K562 (cell line): ENCODE measurements at regions not wholly inside any gene's neighbourhood (a gene's known extent, or its start where the extent isn't known, plus 50 kb on each side); places are given as distances from the start of the nearest gene placed in this dataset.

Source experiments
- ATAC-seq: fragments of 200-7000 bp; cut with Tn5 transposase; 3 replicates; pipeline ENCODE4 v1.9.1; 2020; ENCODE audit warnings: moderate library complexity
- BruUV-seq: library from RNA; stranded (reverse); fragments of 400-500 nt; replicated peaks from 2 replicates; lab custom pipeline; 2021; lab: Mats Ljungman, UMichigan
- CTCF ChIA-PET: fragments of 300-600 bp; formaldehyde crosslinking; extraction: SDS; loops from one replicate; lab custom pipeline; 2021; ENCODE audit warnings: low intra/inter-chr PET ratio; lab: Yijun Ruan, JAX
- POLR2A ChIA-PET: fragments of 300-600, 350-650 bp; sonication (Branson Sonifier 250); formaldehyde crosslinking; extraction: SDS; loops from one replicate; lab custom pipeline; 2021; ENCODE audit warnings: antibody characterized with exemption, inconsistent platforms; lab: Yijun Ruan, JAX
- DNase-seq, 4 experiments: peaks; one replicate each; pipeline versions ENCODE4 v3.0.0 to v3.0.0-alpha.2; 2011 to 2018; ENCODE audit warnings: low spot score in 3 of 4, mixed read lengths in 3 of 4; ENCODE audit errors: extremely low read depth in 1 of 4
- FAIRE-seq: peaks from 2 replicates; lab custom pipeline; 2011; peaks lifted over from hg19 to GRCh38; lab: Jason Lieb, UNC
- H2AFZ ChIP-seq: 2 replicates; pipeline ENCODE4 v1.6.0; 2011; ENCODE audit warnings: low read depth, low read length, control low read depth, inconsistent platforms
- H3K27ac ChIP-seq: fragments of 200-600 bp; 3 replicates; pipeline ENCODE4 v1.8.0; 2011; ENCODE audit warnings: low read depth, mild to moderate bottlenecking, control low read depth, inconsistent platforms, low read length, moderate library complexity, mixed read lengths; ENCODE audit errors: extremely low read depth
- H3K27me3 ChIP-seq, 2 experiments: fragments of 300-600 bp in 1 of 2; 2 replicates in 1 of 2; 3 replicates in 1 of 2; pipeline versions ENCODE4 v1.6.0 to v1.8.0; 2011; ENCODE audit warnings: inconsistent platforms in 2 of 2, low read length in 2 of 2, mild to moderate bottlenecking in 1 of 2, mixed read lengths in 1 of 2, moderate library complexity in 1 of 2; ENCODE audit not compliant: control insufficient read depth in 2 of 2, insufficient read depth in 2 of 2
- H3K36me3 ChIP-seq: fragments of 300-600 bp; 3 replicates; pipeline ENCODE4 v1.8.0; 2011; ENCODE audit warnings: mild to moderate bottlenecking, low read length, inconsistent platforms; ENCODE audit not compliant: control insufficient read depth, insufficient read depth
- H3K4me1 ChIP-seq, 2 experiments: fragments of 200-600 bp in 1 of 2; replicated peaks in 1 of 2; 2 replicates in 1 of 2; 3 replicates in 1 of 2; pipeline versions ENCODE4 v1.5.1 to v1.8.0; 2011; ENCODE audit warnings: inconsistent platforms in 2 of 2, low read length in 2 of 2, mild to moderate bottlenecking in 1 of 2, mixed read lengths in 1 of 2, moderate library complexity in 1 of 2; ENCODE audit not compliant: control insufficient read depth in 2 of 2, insufficient read depth in 2 of 2
- H3K4me2 ChIP-seq: 2 replicates; pipeline ENCODE4 v1.6.1; 2011; ENCODE audit warnings: low read length, control low read depth, inconsistent platforms, mixed read lengths; ENCODE audit not compliant: insufficient read depth
- H3K4me3 ChIP-seq: fragments of 200-600 bp; sonication (generic), shearing (Covaris generic); 2 replicates; pipeline ENCODE4 v1.5.1; 2016; ENCODE audit warnings: control low read depth, inconsistent platforms
- H3K79me2 ChIP-seq: fragments of 200-600 bp; 3 replicates; pipeline ENCODE4 v1.8.0; 2011; ENCODE audit warnings: low read length, inconsistent platforms; ENCODE audit not compliant: control insufficient read depth, insufficient read depth
- H3K9ac ChIP-seq, 2 experiments: 2 replicates each; pipeline versions ENCODE4 v1.6.0 to v1.6.1; 2011; ENCODE audit warnings: low read depth in 2 of 2, low read length in 2 of 2, control low read depth in 1 of 2, inconsistent platforms in 1 of 2, mild to moderate bottlenecking in 1 of 2, mixed read lengths in 1 of 2; ENCODE audit not compliant: insufficient read depth in 1 of 2
- H3K9me1 ChIP-seq: one replicate; pipeline ENCODE4 v1.6.0; 2011; ENCODE audit warnings: inconsistent platforms, mild to moderate bottlenecking, low read length, moderate library complexity; ENCODE audit not compliant: control insufficient read depth, insufficient read depth
- H3K9me3 ChIP-seq: replicated peaks from 2 replicates; pipeline ENCODE4 v1.5.1; 2011; ENCODE audit warnings: low read depth, low read length, inconsistent platforms; ENCODE audit not compliant: control insufficient read depth, insufficient read depth
- H4K20me1 ChIP-seq: replicated peaks from 2 replicates; pipeline ENCODE4 v1.6.1; 2011; ENCODE audit warnings: low read length, inconsistent platforms, mixed read lengths; ENCODE audit not compliant: control insufficient read depth, insufficient read depth
- CXXC5 ChIP-seq: fragments of 250-450 bp; sonication (Bioruptor Pico); IDR thresholded peaks from 2 replicates; pipeline ENCODE4 v1.8.0; 2022; ENCODE audit warnings: inconsistent platforms, mild to moderate bottlenecking, moderate library complexity
- FOXJ2 ChIP-seq: fragments of 200-800 bp; sonication (Bioruptor generic); IDR thresholded peaks from 2 replicates; pipeline ENCODE4 v1.6.1; 2016; ENCODE audit warnings: missing genetic modification characterization, missing compliant biosample characterization
- FOXJ3 ChIP-seq: sonication (generic); formaldehyde crosslinking; IDR thresholded peaks from 2 replicates; pipeline ENCODE4 v1.4.0; 2020; ENCODE audit warnings: mild to moderate bottlenecking, missing genetic modification reagents
- IFI16 ChIP-seq: fragments of 250-450 bp; sonication (Bioruptor Pico); IDR thresholded peaks from 2 replicates; pipeline ENCODE4 v2.1.2; 2022; ENCODE audit warnings: mild to moderate bottlenecking, inconsistent platforms
- SETDB1 ChIP-seq: IDR thresholded peaks from one replicate; pipeline ENCODE4 v1.6.1; 2012; ENCODE audit warnings: low read length, control low read depth, inconsistent platforms
- ZNF408 ChIP-seq: fragments of 250-450 bp; sonication (Bioruptor Pico); IDR thresholded peaks from 2 replicates; pipeline ENCODE4 v1.4.0; 2020; ENCODE audit warnings: low read depth, mild to moderate bottlenecking, moderate library complexity
- ZNF780A ChIP-seq: fragments of 250-450 bp; sonication (Bioruptor Pico); IDR thresholded peaks from 2 replicates; pipeline ENCODE4 v1.5.0; 2021; ENCODE audit warnings: mild to moderate bottlenecking
- WGBS: fragments of 100-300 bp; shearing (Covaris generic); methylation state at CpG from one replicate; pipeline ENCODE4 v1.1.6; 2016; ENCODE audit warnings: low coverage, mixed read lengths; ENCODE audit not compliant: insufficient coverage; ENCODE audit errors: missing lambda C conversion rate; 5-methylcytosine and 5-hydroxymethylcytosine counted together
- in situ Hi-C: fragments of 300-500 bp; cut with MboI; formaldehyde crosslinking; loops from 4 replicates; pipeline ENCODE4 v1.15.0; 2018; ENCODE audit warnings: inconsistent platforms, mixed read lengths
- intact Hi-C: fragments of 100-400 bp; cut with micrococcal nuclease; formaldehyde crosslinking; loops from 2 replicates; pipeline ENCODE4 v1.14.2; 2022
- TF ChIP-seq, protein P1 (sequence below): fragments of 250-450 bp; sonication (Bioruptor Pico); IDR thresholded peaks from 2 replicates; pipeline ENCODE4 v1.4.0; 2020; ENCODE audit warnings: mild to moderate bottlenecking, moderate library complexity
- TF ChIP-seq, protein P2 (sequence below): fragments of 150-350 bp; IDR thresholded peaks from 2 replicates; pipeline ENCODE4 v1.6.1; 2014; ENCODE audit warnings: low read depth, mild to moderate bottlenecking, low read length, borderline replicate concordance
- TF ChIP-seq, protein P3 (sequence below), 2 experiments: fragments of 450-650 bp; conservative IDR thresholded peaks; 2 replicates each; pipeline ENCODE4 v1.6.1; 2017; ENCODE audit warnings: mild to moderate bottlenecking in 2 of 2, moderate library complexity in 2 of 2
- TF ChIP-seq, protein P4 (sequence below): fragments of 450-650 bp; IDR thresholded peaks from 2 replicates; pipeline ENCODE4 v1.6.1; 2016; ENCODE audit warnings: borderline replicate concordance

DNA sequence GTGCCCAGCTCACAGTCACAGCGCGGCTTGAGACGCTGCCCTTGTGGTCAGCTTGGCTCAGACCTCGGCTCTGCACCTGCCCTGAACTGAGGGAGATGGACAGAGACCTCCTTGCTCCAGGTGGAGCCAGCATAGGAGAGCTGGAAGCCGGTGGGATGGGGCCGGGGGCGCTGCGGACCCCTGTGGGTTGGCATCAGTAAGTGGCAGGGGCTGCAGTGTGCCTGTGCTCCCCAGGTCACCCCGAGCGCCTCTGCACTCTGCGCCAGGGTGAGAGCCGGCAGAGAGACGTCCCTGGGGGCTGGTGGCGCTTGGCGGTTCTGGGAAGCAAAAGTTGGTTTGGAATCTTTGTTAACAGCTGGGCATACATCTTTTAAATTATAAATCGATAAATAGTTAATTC, 105.6 kb upstream of the TTC34 start (continued):
- TF ChIP-seq, protein P1, sequence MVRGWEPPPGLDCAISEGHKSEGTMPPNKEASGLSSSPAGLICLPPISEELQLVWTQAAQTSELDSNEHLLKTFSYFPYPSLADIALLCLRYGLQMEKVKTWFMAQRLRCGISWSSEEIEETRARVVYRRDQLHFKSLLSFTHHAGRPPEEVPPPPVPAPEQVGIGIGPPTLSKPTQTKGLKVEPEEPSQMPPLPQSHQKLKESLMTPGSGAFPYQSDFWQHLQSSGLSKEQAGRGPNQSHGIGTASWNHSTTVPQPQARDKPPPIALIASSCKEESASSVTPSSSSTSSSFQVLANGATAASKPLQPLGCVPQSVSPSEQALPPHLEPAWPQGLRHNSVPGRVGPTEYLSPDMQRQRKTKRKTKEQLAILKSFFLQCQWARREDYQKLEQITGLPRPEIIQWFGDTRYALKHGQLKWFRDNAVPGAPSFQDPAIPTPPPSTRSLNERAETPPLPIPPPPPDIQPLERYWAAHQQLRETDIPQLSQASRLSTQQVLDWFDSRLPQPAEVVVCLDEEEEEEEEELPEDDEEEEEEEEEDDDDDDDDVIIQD (CRISPR knock-in tag): no peak

DNA sequence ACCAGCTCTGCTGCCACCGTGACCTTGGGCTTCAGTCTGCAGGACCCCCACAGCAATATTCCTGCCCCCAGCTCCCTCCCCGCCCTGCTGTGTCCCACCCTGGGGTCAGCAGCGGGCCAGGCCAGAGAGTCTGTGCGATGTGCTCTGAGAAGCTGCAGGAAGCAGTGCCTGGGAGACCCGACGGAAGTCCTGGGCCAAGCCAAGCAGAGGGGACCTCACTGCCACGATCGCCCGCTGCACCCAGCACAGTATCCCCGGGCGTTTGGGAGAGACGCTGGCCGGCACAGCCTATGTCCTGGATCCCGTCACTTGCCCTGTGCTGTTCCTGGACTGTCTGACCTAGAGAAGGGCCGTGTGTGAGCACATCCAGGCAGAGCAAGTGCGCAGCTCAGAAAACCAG, 106.6 kb upstream of the TTC34 start:
- CTCF ChIA-PET: no interaction called here
- TF ChIP-seq, protein P2, sequence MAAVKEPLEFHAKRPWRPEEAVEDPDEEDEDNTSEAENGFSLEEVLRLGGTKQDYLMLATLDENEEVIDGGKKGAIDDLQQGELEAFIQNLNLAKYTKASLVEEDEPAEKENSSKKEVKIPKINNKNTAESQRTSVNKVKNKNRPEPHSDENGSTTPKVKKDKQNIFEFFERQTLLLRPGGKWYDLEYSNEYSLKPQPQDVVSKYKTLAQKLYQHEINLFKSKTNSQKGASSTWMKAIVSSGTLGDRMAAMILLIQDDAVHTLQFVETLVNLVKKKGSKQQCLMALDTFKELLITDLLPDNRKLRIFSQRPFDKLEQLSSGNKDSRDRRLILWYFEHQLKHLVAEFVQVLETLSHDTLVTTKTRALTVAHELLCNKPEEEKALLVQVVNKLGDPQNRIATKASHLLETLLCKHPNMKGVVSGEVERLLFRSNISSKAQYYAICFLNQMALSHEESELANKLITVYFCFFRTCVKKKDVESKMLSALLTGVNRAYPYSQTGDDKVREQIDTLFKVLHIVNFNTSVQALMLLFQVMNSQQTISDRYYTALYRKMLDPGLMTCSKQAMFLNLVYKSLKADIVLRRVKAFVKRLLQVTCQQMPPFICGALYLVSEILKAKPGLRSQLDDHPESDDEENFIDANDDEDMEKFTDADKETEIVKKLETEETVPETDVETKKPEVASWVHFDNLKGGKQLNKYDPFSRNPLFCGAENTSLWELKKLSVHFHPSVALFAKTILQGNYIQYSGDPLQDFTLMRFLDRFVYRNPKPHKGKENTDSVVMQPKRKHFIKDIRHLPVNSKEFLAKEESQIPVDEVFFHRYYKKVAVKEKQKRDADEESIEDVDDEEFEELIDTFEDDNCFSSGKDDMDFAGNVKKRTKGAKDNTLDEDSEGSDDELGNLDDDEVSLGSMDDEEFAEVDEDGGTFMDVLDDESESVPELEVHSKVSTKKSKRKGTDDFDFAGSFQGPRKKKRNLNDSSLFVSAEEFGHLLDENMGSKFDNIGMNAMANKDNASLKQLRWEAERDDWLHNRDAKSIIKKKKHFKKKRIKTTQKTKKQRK: no peak
- TF ChIP-seq, protein P3, sequence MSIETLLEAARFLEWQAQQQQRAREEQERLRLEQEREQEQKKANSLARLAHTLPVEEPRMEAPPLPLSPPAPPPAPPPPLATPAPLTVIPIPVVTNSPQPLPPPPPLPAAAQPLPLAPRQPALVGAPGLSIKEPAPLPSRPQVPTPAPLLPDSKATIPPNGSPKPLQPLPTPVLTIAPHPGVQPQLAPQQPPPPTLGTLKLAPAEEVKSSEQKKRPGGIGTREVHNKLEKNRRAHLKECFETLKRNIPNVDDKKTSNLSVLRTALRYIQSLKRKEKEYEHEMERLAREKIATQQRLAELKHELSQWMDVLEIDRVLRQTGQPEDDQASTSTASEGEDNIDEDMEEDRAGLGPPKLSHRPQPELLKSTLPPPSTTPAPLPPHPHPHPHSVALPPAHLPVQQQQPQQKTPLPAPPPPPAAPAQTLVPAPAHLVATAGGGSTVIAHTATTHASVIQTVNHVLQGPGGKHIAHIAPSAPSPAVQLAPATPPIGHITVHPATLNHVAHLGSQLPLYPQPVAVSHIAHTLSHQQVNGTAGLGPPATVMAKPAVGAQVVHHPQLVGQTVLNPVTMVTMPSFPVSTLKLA (conservative IDR thresholded peaks at IDR 0.05): no peak
- TF ChIP-seq ZNF780A (CRISPR knock-in tag) (no peak), CXXC5 (CRISPR knock-in tag) (no peak), FOXJ2 (tag) (no peak), ZNF408 (CRISPR knock-in tag) (no peak), IFI16 (CRISPR knock-in tag) (no peak), FOXJ3 (CRISPR knock-in tag) (no peak), SETDB1 (no peak)
- TF ChIP-seq, protein P4, sequence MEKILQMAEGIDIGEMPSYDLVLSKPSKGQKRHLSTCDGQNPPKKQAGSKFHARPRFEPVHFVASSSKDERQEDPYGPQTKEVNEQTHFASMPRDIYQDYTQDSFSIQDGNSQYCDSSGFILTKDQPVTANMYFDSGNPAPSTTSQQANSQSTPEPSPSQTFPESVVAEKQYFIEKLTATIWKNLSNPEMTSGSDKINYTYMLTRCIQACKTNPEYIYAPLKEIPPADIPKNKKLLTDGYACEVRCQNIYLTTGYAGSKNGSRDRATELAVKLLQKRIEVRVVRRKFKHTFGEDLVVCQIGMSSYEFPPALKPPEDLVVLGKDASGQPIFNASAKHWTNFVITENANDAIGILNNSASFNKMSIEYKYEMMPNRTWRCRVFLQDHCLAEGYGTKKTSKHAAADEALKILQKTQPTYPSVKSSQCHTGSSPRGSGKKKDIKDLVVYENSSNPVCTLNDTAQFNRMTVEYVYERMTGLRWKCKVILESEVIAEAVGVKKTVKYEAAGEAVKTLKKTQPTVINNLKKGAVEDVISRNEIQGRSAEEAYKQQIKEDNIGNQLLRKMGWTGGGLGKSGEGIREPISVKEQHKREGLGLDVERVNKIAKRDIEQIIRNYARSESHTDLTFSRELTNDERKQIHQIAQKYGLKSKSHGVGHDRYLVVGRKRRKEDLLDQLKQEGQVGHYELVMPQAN: no peak

More for the DNA sequence above, 106.6 kb upstream of the TTC34 start:
- H3K4me2 ChIP-seq: no peak overlapping the region
- intact Hi-C loops: no loop called here
- no peak overlapping the region for H2AFZ ChIP-seq
- BruUV-seq: no TSS peak
- in situ Hi-C loops: loop anchor here (25.0 kb wide), 1 partner anchor 221 kb away; no protein-coding TSS in a partner anchor
- FAIRE-seq (no peak), DNase-seq (no peak), ATAC-seq (no peak)
- H3K9ac ChIP-seq: no peak overlapping the region
- no peak overlapping the region for H3K27ac ChIP-seq
- no peaks in the 10 kb centered on the region for H3K9me3 ChIP-seq
- peaks cover 11 to 40% of the 10 kb centered on the region in 2 experiments; a peak in 3 of 5 replicates for H3K27me3 ChIP-seq
- no peak overlapping the region for H3K4me3 ChIP-seq
- peaks cover 0 to 10% of the 10 kb centered on the region in 2 experiments; a peak in 2 of 5 replicates for H3K4me1 ChIP-seq
- H3K9me1 ChIP-seq: no peaks in the 10 kb centered on the region
- H4K20me1 ChIP-seq: peaks cover 7% of the 10 kb centered on the region; the same call in 1 of the 2 replicates
- no peaks in the 10 kb centered on the region for H3K36me3 ChIP-seq
- POLR2A ChIA-PET: no interaction called here
- no peaks in the 10 kb centered on the region for H3K79me2 ChIP-seq
- WGBS: 2% methylated on average over 15 of the region's 16 CpGs
